ENCODE measurements at regions not wholly inside any gene's neighbourhood (a gene's known extent, or its start where the extent isn't known, plus 50 kb on each side); places are given as distances from the start of the nearest gene placed in this dataset.
A peak's percentile ranks its signal among the peaks of the same experiment; 100 is the strongest.

DNA sequence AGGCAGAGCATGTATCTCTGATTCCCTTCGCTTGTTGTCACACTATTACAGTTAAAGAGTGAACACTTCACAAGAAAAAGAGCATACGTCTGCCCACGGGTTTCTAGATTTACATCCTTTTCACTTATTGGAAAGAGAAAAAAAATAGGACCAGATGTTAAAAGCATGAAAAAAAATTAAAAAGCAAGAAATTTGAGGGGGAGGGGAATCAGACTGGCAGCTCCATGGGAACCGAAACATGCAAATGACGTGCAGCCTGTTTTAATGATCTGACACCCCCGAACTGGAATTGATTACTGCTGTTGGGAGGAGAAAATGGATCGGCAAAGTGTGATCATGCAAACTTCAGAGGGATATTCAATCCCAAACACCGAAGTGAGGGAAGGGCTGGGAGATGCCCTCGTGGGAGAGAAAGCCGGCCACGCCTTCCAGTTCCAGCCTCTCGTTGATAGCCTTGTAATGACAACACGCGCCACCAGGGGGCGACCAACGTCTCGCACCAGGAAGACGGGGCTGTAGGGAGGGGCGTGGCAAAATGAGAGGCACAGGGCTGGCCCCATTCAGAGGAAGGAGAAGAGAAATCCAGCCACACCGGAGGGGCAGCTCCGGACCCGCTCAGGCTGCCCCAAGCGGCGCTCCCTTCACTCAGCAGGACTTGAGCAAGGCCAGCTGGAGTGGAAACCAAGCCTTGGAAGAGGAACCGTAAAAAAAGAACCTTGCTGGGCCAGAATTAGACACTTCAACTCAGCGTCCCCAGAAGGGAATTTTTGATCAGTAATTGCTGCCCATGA lies 53.8 kb upstream of the SYT13 start:
- peak overlapping the region; percentile 26; the same call in 1 of the 2 replicates for H3K27ac Mint-ChIP-seq

DNA sequence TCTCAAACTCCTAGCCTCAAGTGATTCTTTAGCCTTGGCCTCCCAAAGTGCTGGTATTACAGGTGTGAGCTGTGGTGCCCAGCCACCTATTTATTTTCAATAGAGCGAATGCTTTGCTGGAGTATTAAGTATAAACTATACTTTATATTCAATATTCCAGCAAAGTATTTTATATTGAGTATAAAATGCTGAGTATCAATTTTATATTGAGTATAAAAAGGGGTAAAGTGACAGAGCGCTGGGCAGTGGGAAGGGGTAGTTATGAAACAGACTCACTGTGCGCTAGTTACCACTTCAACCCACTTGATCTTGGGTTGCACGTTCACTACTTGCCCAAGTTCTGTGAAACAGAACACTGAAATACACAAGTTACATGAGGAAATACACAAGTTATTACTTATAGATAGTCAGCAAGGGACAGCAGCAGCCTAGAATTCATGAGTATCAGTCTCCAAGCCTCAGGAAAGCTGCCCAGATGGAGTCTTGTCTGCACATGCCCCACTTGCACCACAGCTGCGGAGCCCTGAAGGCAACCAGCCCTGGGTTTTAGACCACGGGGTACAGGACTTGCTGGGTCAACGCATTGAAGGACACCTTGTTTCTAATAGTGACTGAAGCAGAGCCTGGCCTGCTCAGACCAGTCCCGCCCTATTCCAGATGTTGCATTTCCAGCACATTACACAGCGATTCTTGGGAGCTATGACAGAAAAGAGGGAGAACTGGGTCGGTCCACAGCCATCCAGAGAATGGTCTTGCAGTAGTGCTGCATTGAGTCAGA lies 51.6 kb upstream of the SYT13 start:
- Mint-ChIP-seq H3K4me1 (peaks cover 32% of the 10 kb centered on the region), H3K27ac (no peak overlapping the region), H3K27me3 (ENCODE audit: low read depth) (no peaks in the 10 kb centered on the region; the same call in 1 of the 2 replicates), H3K36me3 (no peaks in the 10 kb centered on the region), H3K4me3 (no peak overlapping the region), H3K9me3 (no peaks in the 10 kb centered on the region)
- no peak for ATAC-seq
- CTCF ChIA-PET, result interaction anchor here (0.7 to 3.3 kb wide), 8 partner anchors 15 to 434 kb away, joined by 3 to 36 read pairs (median 6); no protein-coding TSS in a partner anchor
- DNase-seq (ENCODE audit: low spot score), result no peak
- POLR2A ChIA-PET, result no interaction called here
- TF ChIP-seq, protein P1, sequence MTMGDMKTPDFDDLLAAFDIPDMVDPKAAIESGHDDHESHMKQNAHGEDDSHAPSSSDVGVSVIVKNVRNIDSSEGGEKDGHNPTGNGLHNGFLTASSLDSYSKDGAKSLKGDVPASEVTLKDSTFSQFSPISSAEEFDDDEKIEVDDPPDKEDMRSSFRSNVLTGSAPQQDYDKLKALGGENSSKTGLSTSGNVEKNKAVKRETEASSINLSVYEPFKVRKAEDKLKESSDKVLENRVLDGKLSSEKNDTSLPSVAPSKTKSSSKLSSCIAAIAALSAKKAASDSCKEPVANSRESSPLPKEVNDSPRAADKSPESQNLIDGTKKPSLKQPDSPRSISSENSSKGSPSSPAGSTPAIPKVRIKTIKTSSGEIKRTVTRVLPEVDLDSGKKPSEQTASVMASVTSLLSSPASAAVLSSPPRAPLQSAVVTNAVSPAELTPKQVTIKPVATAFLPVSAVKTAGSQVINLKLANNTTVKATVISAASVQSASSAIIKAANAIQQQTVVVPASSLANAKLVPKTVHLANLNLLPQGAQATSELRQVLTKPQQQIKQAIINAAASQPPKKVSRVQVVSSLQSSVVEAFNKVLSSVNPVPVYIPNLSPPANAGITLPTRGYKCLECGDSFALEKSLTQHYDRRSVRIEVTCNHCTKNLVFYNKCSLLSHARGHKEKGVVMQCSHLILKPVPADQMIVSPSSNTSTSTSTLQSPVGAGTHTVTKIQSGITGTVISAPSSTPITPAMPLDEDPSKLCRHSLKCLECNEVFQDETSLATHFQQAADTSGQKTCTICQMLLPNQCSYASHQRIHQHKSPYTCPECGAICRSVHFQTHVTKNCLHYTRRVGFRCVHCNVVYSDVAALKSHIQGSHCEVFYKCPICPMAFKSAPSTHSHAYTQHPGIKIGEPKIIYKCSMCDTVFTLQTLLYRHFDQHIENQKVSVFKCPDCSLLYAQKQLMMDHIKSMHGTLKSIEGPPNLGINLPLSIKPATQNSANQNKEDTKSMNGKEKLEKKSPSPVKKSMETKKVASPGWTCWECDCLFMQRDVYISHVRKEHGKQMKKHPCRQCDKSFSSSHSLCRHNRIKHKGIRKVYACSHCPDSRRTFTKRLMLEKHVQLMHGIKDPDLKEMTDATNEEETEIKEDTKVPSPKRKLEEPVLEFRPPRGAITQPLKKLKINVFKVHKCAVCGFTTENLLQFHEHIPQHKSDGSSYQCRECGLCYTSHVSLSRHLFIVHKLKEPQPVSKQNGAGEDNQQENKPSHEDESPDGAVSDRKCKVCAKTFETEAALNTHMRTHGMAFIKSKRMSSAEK (CRISPR knock-in tag; IDR thresholded peaks at IDR 0.05; ENCODE audit: borderline replicate concordance), result no peak
- TF ChIP-seq OVOL2 (CRISPR knock-in tag; IDR thresholded peaks at IDR 0.05; ENCODE audit: borderline replicate concordance) (no peak), ETV6 (CRISPR knock-in tag; IDR thresholded peaks at IDR 0.05) (no peak), TCF7 (CRISPR knock-in tag; IDR thresholded peaks at IDR 0.05; ENCODE audit: low read depth) (no peak), NFYB (CRISPR knock-in tag; conservative IDR thresholded peaks at IDR 0.05; ENCODE audit: low read depth) (no peak), RELA (CRISPR knock-in tag; IDR thresholded peaks at IDR 0.05; ENCODE audit: borderline replicate concordance) (no peak), SMAD4 (CRISPR knock-in tag; IDR thresholded peaks at IDR 0.05) (no peak), TEAD4 (CRISPR knock-in tag; IDR thresholded peaks at IDR 0.05) (no peak), GABPB1 (CRISPR knock-in tag; IDR thresholded peaks at IDR 0.05) (no peak), CREM (CRISPR knock-in tag; IDR thresholded peaks at IDR 0.05) (no peak), NR2C2 (CRISPR knock-in tag; IDR thresholded peaks at IDR 0.05) (no peak), ZNF232 (CRISPR knock-in tag; IDR thresholded peaks at IDR 0.05) (no peak), ZNF263 (CRISPR knock-in tag; IDR thresholded peaks at IDR 0.05; ENCODE audit: low read depth) (no peak)
- TF ChIP-seq, protein P2, sequence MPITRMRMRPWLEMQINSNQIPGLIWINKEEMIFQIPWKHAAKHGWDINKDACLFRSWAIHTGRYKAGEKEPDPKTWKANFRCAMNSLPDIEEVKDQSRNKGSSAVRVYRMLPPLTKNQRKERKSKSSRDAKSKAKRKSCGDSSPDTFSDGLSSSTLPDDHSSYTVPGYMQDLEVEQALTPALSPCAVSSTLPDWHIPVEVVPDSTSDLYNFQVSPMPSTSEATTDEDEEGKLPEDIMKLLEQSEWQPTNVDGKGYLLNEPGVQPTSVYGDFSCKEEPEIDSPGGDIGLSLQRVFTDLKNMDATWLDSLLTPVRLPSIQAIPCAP (CRISPR knock-in tag; IDR thresholded peaks at IDR 0.05), result no peak

More for the DNA sequence above, 53.8 kb upstream of the SYT13 start:
- Mint-ChIP-seq H3K4me3 (peak overlapping the region; percentile 58), H3K9me3 (no peaks in the 10 kb centered on the region), H3K36me3 (no peaks in the 10 kb centered on the region), H3K27me3 (ENCODE audit: low read depth) (no peaks in the 10 kb centered on the region; the same call in 1 of the 2 replicates), H3K4me1 (peaks cover 40% of the 10 kb centered on the region)
- DNase-seq (ENCODE audit: low spot score) (peak; percentile 98), ATAC-seq (peak; percentile 99)
- CTCF ChIA-PET, result interaction anchor here (0.6 to 3.5 kb wide), 51 partner anchors 8 to 1279 kb away, joined by 3 to 62 read pairs (median 4); partner anchors contain the start of gene SYT13
- POLR2A ChIA-PET, result no interaction called here
- TF ChIP-seq, protein P3, sequence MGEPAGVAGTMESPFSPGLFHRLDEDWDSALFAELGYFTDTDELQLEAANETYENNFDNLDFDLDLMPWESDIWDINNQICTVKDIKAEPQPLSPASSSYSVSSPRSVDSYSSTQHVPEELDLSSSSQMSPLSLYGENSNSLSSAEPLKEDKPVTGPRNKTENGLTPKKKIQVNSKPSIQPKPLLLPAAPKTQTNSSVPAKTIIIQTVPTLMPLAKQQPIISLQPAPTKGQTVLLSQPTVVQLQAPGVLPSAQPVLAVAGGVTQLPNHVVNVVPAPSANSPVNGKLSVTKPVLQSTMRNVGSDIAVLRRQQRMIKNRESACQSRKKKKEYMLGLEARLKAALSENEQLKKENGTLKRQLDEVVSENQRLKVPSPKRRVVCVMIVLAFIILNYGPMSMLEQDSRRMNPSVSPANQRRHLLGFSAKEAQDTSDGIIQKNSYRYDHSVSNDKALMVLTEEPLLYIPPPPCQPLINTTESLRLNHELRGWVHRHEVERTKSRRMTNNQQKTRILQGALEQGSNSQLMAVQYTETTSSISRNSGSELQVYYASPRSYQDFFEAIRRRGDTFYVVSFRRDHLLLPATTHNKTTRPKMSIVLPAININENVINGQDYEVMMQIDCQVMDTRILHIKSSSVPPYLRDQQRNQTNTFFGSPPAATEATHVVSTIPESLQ (CRISPR knock-in tag; IDR thresholded peaks at IDR 0.05), result no peak
- TF ChIP-seq, protein P4, sequence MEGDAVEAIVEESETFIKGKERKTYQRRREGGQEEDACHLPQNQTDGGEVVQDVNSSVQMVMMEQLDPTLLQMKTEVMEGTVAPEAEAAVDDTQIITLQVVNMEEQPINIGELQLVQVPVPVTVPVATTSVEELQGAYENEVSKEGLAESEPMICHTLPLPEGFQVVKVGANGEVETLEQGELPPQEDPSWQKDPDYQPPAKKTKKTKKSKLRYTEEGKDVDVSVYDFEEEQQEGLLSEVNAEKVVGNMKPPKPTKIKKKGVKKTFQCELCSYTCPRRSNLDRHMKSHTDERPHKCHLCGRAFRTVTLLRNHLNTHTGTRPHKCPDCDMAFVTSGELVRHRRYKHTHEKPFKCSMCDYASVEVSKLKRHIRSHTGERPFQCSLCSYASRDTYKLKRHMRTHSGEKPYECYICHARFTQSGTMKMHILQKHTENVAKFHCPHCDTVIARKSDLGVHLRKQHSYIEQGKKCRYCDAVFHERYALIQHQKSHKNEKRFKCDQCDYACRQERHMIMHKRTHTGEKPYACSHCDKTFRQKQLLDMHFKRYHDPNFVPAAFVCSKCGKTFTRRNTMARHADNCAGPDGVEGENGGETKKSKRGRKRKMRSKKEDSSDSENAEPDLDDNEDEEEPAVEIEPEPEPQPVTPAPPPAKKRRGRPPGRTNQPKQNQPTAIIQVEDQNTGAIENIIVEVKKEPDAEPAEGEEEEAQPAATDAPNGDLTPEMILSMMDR (IDR thresholded peaks at IDR 0.05), result peak; percentile 95
- TF ChIP-seq SP1 (CRISPR knock-in tag; conservative IDR thresholded peaks at IDR 0.05) (peak; percentile 70), JUN (CRISPR knock-in tag; IDR thresholded peaks at IDR 0.05) (no peak), HMGA2 (CRISPR knock-in tag; IDR thresholded peaks at IDR 0.05) (no peak), ZNF263 (CRISPR knock-in tag; IDR thresholded peaks at IDR 0.05; ENCODE audit: low read depth) (no peak)
- TF ChIP-seq, protein P5, sequence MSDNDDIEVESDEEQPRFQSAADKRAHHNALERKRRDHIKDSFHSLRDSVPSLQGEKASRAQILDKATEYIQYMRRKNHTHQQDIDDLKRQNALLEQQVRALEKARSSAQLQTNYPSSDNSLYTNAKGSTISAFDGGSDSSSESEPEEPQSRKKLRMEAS (CRISPR knock-in tag; IDR thresholded peaks at IDR 0.05), result peak; percentile 41; the same call in 1 of the 2 replicates
- TF ChIP-seq, protein P6, sequence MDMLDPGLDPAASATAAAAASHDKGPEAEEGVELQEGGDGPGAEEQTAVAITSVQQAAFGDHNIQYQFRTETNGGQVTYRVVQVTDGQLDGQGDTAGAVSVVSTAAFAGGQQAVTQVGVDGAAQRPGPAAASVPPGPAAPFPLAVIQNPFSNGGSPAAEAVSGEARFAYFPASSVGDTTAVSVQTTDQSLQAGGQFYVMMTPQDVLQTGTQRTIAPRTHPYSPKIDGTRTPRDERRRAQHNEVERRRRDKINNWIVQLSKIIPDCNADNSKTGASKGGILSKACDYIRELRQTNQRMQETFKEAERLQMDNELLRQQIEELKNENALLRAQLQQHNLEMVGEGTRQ (CRISPR knock-in tag; IDR thresholded peaks at IDR 0.05), result 0 out of 2 replicates have a peak, but pooled peaks have one; percentile 23
